KMS-11 (cell line): ENCODE measurements at regions not wholly inside any gene's neighbourhood (a gene's known extent, or its start where the extent isn't known, plus 50 kb on each side); places are given as distances from the start of the nearest gene placed in this dataset.

ENCODE experiments used
- H2AFZ ChIP-seq: fragments of 200-600 bp; sonication (generic); 2 replicates; pipeline ENCODE4 v1.6.1; 2016; ENCODE audit warnings: antibody characterized with exemption, mixed run types, low read depth
- H3K27ac ChIP-seq: fragments of 200-600 bp; sonication (generic); 2 replicates; pipeline ENCODE4 v1.6.1; 2016; ENCODE audit warnings: mild to moderate bottlenecking, mixed run types
- H3K27me3 ChIP-seq: fragments of 200-600 bp; sonication (generic); 2 replicates; pipeline ENCODE4 v1.6.1; 2017; ENCODE audit warnings: mild to moderate bottlenecking, low read depth, mixed run types, moderate library complexity; ENCODE audit not compliant: insufficient read depth
- H3K36me3 ChIP-seq: fragments of 200-600 bp; sonication (generic); 2 replicates; pipeline ENCODE4 v1.6.1; 2017; ENCODE audit warnings: mild to moderate bottlenecking, mixed run types; ENCODE audit not compliant: insufficient read depth
- H3K4me1 ChIP-seq: fragments of 200-600 bp; sonication (generic); 2 replicates; pipeline ENCODE4 v1.6.1; 2016; ENCODE audit warnings: mild to moderate bottlenecking, low read depth, mixed run types; ENCODE audit not compliant: poor library complexity, severe bottlenecking
- H3K4me2 ChIP-seq: fragments of 200-600 bp; sonication (generic); 2 replicates; pipeline ENCODE4 v1.7.0; 2016; ENCODE audit warnings: mild to moderate bottlenecking, mixed run types
- H3K4me3 ChIP-seq: fragments of 200-600 bp; sonication (generic); IDR thresholded peaks from 2 replicates; pipeline ENCODE4 v1.6.1; 2017; ENCODE audit warnings: low read depth, low read length, mixed read lengths; ENCODE audit not compliant: insufficient read depth
- H3K79me2 ChIP-seq: fragments of 200-600 bp; sonication (generic); 2 replicates; pipeline ENCODE4 v1.6.1; 2016; ENCODE audit warnings: low read depth, mixed run types; ENCODE audit not compliant: insufficient read depth
- H3K9ac ChIP-seq: fragments of 200-600 bp; sonication (generic); 2 replicates; pipeline ENCODE4 v1.6.1; 2016; ENCODE audit warnings: mild to moderate bottlenecking, mixed run types
- H4K20me1 ChIP-seq: fragments of 200-600 bp; sonication (generic); 2 replicates; pipeline ENCODE4 v1.6.1; 2016; ENCODE audit warnings: mild to moderate bottlenecking, mixed run types; ENCODE audit not compliant: insufficient read depth
- CTCF ChIP-seq: fragments of 200-600 bp; sonication (generic); conservative IDR thresholded peaks from 2 replicates; pipeline ENCODE4 v1.6.1; 2017; ENCODE audit warnings: low read depth, mild to moderate bottlenecking, antibody characterized with exemption, low read length, moderate library complexity, mixed read lengths

DNA sequence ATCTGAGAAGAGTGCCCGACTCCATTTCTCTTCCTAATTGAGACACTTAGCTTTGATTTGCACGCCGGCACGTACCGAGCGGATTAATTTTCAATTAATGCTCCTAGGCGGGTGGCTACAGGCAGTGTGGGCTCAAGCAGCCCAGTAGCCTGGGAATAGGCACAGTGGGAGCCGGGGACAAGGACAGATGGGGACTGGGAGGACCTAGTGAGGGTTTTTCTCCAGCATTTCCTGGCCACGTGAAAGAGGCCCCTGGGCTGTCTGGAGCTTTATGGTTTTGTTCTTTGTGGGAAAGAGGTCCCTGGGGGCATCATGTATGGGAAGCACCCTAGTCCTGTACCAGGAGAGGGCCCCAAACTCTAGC lies 78.6 kb upstream of the CSF3R start:
- H4K20me1 ChIP-seq = no peaks in the 10 kb centered on the region
- no peak for TF ChIP-seq CTCF
- no peak overlapping the region for H3K4me3 ChIP-seq

DNA sequence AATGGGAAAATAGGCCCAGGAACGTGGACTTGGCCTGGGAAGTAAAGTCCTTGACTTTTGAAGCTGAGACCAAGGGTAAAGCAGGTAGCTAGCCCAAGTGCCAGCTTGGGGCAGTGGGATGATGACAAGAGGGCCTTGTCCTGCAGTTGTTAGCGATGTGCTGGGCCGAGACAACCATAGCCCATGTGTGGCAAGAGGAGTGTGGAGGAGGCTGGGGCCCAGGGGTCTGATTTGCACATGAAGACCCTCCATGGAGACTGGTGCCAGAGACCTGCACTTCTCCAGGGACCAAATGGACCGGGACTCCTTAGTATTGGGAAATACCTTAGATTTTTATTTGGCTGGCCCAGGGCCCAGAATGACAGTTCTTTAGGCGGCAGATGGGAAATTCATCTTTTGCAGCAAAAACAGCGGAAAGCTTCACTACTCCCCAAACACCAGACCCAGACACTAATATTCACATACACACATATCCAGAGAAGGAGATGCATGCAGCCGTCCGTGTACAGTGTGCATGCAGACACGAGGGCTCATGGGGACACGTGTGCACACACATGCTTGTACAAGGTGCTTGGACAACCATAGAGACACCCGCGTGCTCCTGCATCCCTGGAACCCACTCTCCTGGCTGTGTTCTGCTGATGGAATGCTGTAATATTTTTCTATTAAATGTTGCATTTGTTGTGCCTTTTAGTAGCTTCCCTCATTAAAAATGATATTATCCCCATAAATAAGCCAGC lies 78.1 kb upstream of the CSF3R start:
- H3K79me2 ChIP-seq = no peaks in the 10 kb centered on the region
- no peak overlapping the region for H3K4me3 ChIP-seq
- H3K9ac ChIP-seq = no peak overlapping the region
- no peak overlapping the region for H2AFZ ChIP-seq
- peaks cover 53% of the 10 kb centered on the region for H3K27me3 ChIP-seq
- no peaks in the 10 kb centered on the region for H3K4me1 ChIP-seq
- H4K20me1 ChIP-seq = no peaks in the 10 kb centered on the region
- no peaks in the 10 kb centered on the region for H3K36me3 ChIP-seq
- H3K27ac ChIP-seq = no peak overlapping the region
- no peak for TF ChIP-seq CTCF
- no peak overlapping the region for H3K4me2 ChIP-seq

More for the DNA sequence above, 78.6 kb upstream of the CSF3R start:
- Histone ChIP-seq H3K27ac (no peak overlapping the region), H3K4me1 (no peaks in the 10 kb centered on the region), H2AFZ (no peak overlapping the region), H3K4me2 (no peak overlapping the region), H3K36me3 (no peaks in the 10 kb centered on the region), H3K9ac (no peak overlapping the region), H3K79me2 (no peaks in the 10 kb centered on the region), H3K27me3 (peaks cover 53% of the 10 kb centered on the region)

GRCh38 chr1:36560177-36560576 lies 77.5 kb upstream of the CSF3R start:
- no peak for TF ChIP-seq CTCF
- no peaks in the 10 kb centered on the region for H3K4me1 ChIP-seq

DNA sequence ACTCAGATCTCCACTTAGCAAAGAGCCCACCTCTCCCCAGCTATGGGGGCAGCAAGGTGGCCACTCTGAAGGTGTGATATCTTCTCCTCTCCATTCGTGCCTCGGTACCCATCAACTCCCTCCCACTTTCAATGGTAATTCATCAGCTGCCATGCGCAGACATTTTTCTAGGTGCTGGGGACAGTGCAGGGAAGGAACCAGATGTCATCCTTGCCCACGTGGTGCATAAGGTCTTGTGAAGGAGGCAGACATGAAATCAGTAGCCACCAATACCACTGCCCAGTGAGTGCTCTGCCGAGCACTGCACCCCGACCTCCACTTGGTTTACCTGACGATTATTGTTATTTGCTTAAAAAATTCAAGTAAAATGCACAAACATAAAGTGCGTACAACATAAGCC lies 76.3 kb upstream of the CSF3R start:
- Histone ChIP-seq H3K4me2 (no peak overlapping the region), H3K4me3 (no peak overlapping the region), H3K27me3 (peaks cover 53% of the 10 kb centered on the region; the same call in 1 of the 2 replicates), H3K9ac (no peak overlapping the region), H3K4me1 (no peaks in the 10 kb centered on the region), H3K36me3 (no peaks in the 10 kb centered on the region), H3K79me2 (no peaks in the 10 kb centered on the region), H4K20me1 (no peaks in the 10 kb centered on the region), H3K27ac (no peak overlapping the region), H2AFZ (no peak overlapping the region)
- TF ChIP-seq CTCF = no peak

More at GRCh38 chr1:36560177-36560576, 77.5 kb upstream of the CSF3R start:
- Histone ChIP-seq H3K4me2 (no peak overlapping the region), H3K27me3 (peaks cover 53% of the 10 kb centered on the region), H4K20me1 (no peaks in the 10 kb centered on the region), H3K4me3 (no peak overlapping the region), H3K79me2 (no peaks in the 10 kb centered on the region), H3K27ac (no peak overlapping the region), H3K36me3 (no peaks in the 10 kb centered on the region), H3K9ac (no peak overlapping the region), H2AFZ (no peak overlapping the region)
